Adipocyte (in vitro differentiated cells): ENCODE measurements at regions not wholly inside any gene's neighbourhood (a gene's known extent, or its start where the extent isn't known, plus 50 kb on each side); places are given as distances from the start of the nearest gene placed in this dataset.

Source experiments
- DNase-seq: peaks from one replicate; pipeline ENCODE4 v3.0.0-alpha.2; 2015; ENCODE audit warnings: low read depth
- H3K27me3 ChIP-seq: replicated peaks from 2 replicates; pipeline ENCODE4 v1.7.0; 2013; ENCODE audit warnings: mild to moderate bottlenecking, low read length, moderate library complexity; ENCODE audit not compliant: control insufficient read depth, insufficient read depth
- H3K36me3 ChIP-seq: 2 replicates; pipeline ENCODE4 v1.7.0; 2013; ENCODE audit warnings: low read length, mild to moderate bottlenecking, moderate library complexity; ENCODE audit not compliant: control insufficient read depth, insufficient read depth, severe bottlenecking
- H3K4me1 ChIP-seq: 2 replicates; pipeline ENCODE4 v1.7.0; 2013; ENCODE audit warnings: mild to moderate bottlenecking, low read length, moderate library complexity; ENCODE audit not compliant: control insufficient read depth, insufficient read depth
- H3K4me3 ChIP-seq: 2 replicates; pipeline ENCODE4 v1.7.0; 2013; ENCODE audit warnings: mild to moderate bottlenecking, low read length, moderate library complexity
- H3K9ac ChIP-seq: 2 replicates; pipeline ENCODE4 v1.7.0; 2013; ENCODE audit warnings: mild to moderate bottlenecking, low read length, moderate library complexity
- H3K9me3 ChIP-seq: 2 replicates; pipeline ENCODE4 v1.7.0; 2013; ENCODE audit warnings: mild to moderate bottlenecking, low read length, moderate library complexity; ENCODE audit not compliant: control insufficient read depth

- H3K36me3 ChIP-seq: no peaks in the 10 kb centered on the region
- H3K4me1 ChIP-seq: no peaks in the 10 kb centered on the region
- H3K4me3 ChIP-seq: no peak overlapping the region
- no peaks in the 10 kb centered on the region for H3K27me3 ChIP-seq
- no peak for DNase-seq
- H3K9ac ChIP-seq: no peak overlapping the region
- H3K9me3 ChIP-seq: no peaks in the 10 kb centered on the region
Measured at GRCh38 chr5:12419075-12419474, 514.8 kb upstream of the CTNND2 start.

GRCh38 chr5:12413585-12413984, 509.3 kb upstream of the CTNND2 start:
- no peaks in the 10 kb centered on the region for H3K36me3 ChIP-seq
- H3K4me1 ChIP-seq: no peaks in the 10 kb centered on the region
- DNase-seq: no peak
- H3K9me3 ChIP-seq: no peaks in the 10 kb centered on the region
- H3K27me3 ChIP-seq: no peaks in the 10 kb centered on the region
- no peak overlapping the region for H3K4me3 ChIP-seq
- H3K9ac ChIP-seq: no peak overlapping the region

- no peak for DNase-seq
- no peaks in the 10 kb centered on the region for H3K4me1 ChIP-seq
- no peak overlapping the region for H3K9ac ChIP-seq
- H3K4me3 ChIP-seq: no peak overlapping the region
- H3K9me3 ChIP-seq: no peaks in the 10 kb centered on the region
- no peaks in the 10 kb centered on the region for H3K36me3 ChIP-seq
- no peaks in the 10 kb centered on the region for H3K27me3 ChIP-seq
Measured at GRCh38 chr5:12413075-12413474, 508.8 kb upstream of the CTNND2 start.

GRCh38 chr5:12399868-12400267, 495.6 kb upstream of the CTNND2 start:
- H3K4me1 ChIP-seq: no peaks in the 10 kb centered on the region
- no peaks in the 10 kb centered on the region for H3K27me3 ChIP-seq
- DNase-seq: no peak
- H3K4me3 ChIP-seq: no peak overlapping the region
- peaks cover 10% of the 10 kb centered on the region for H3K9me3 ChIP-seq
- H3K36me3 ChIP-seq: no peaks in the 10 kb centered on the region
- no peak overlapping the region for H3K9ac ChIP-seq

GRCh38 chr5:12392246-12392645, 488.0 kb upstream of the CTNND2 start:
- Histone ChIP-seq H3K4me3 (no peak overlapping the region), H3K9ac (no peak overlapping the region), H3K36me3 (no peaks in the 10 kb centered on the region), H3K4me1 (no peaks in the 10 kb centered on the region), H3K27me3 (no peaks in the 10 kb centered on the region), H3K9me3 (no peaks in the 10 kb centered on the region)
- DNase-seq: no peak

- H3K36me3 ChIP-seq: no peaks in the 10 kb centered on the region
- no peaks in the 10 kb centered on the region for H3K4me1 ChIP-seq
- no peak overlapping the region for H3K9ac ChIP-seq
- DNase-seq: no peak
- H3K4me3 ChIP-seq: no peak overlapping the region
- no peaks in the 10 kb centered on the region for H3K27me3 ChIP-seq
- H3K9me3 ChIP-seq: peaks cover 4% of the 10 kb centered on the region
Measured at GRCh38 chr5:12385095-12385494, 480.8 kb upstream of the CTNND2 start.

- no peaks in the 10 kb centered on the region for H3K36me3 ChIP-seq
- no peak overlapping the region for H3K9ac ChIP-seq
- peaks cover 7% of the 10 kb centered on the region for H3K9me3 ChIP-seq
- no peak for DNase-seq
- H3K4me1 ChIP-seq: no peaks in the 10 kb centered on the region
- no peaks in the 10 kb centered on the region for H3K27me3 ChIP-seq
- H3K4me3 ChIP-seq: no peak overlapping the region
Measured at GRCh38 chr5:12384005-12384404, 479.8 kb upstream of the CTNND2 start.

GRCh38 chr5:12367973-12368372, 463.7 kb upstream of the CTNND2 start:
- no peaks in the 10 kb centered on the region for H3K27me3 ChIP-seq
- no peak overlapping the region for H3K9ac ChIP-seq
- no peaks in the 10 kb centered on the region for H3K4me1 ChIP-seq
- H3K4me3 ChIP-seq: no peak overlapping the region
- no peaks in the 10 kb centered on the region for H3K9me3 ChIP-seq
- H3K36me3 ChIP-seq: no peaks in the 10 kb centered on the region
- no peak for DNase-seq

GRCh38 chr5:12360218-12360617, 456.0 kb upstream of the CTNND2 start:
- Histone ChIP-seq H3K27me3 (no peaks in the 10 kb centered on the region), H3K9ac (no peak overlapping the region), H3K4me3 (no peak overlapping the region), H3K4me1 (no peaks in the 10 kb centered on the region), H3K36me3 (no peaks in the 10 kb centered on the region), H3K9me3 (no peaks in the 10 kb centered on the region)
- no peak for DNase-seq

GRCh38 chr5:12358371-12359090, 454.3 kb upstream of the CTNND2 start:
- no peaks in the 10 kb centered on the region for H3K9me3 ChIP-seq
- no peaks in the 10 kb centered on the region for H3K36me3 ChIP-seq
- H3K4me1 ChIP-seq: no peaks in the 10 kb centered on the region
- no peaks in the 10 kb centered on the region for H3K27me3 ChIP-seq
- no peak overlapping the region for H3K9ac ChIP-seq
- no peak for DNase-seq
- H3K4me3 ChIP-seq: no peak overlapping the region

GRCh38 chr5:12357626-12358025, 453.4 kb upstream of the CTNND2 start:
- no peak for DNase-seq
- no peaks in the 10 kb centered on the region for H3K9me3 ChIP-seq

GRCh38 chr5:12354686-12355085, 450.4 kb upstream of the CTNND2 start:
- no peaks in the 10 kb centered on the region for H3K36me3 ChIP-seq
- no peaks in the 10 kb centered on the region for H3K27me3 ChIP-seq
- DNase-seq: no peak

More at GRCh38 chr5:12357626-12358025, 453.4 kb upstream of the CTNND2 start:
- Histone ChIP-seq H3K9ac (no peak overlapping the region), H3K4me1 (no peaks in the 10 kb centered on the region), H3K36me3 (no peaks in the 10 kb centered on the region), H3K4me3 (no peak overlapping the region), H3K27me3 (no peaks in the 10 kb centered on the region)

More at GRCh38 chr5:12354686-12355085, 450.4 kb upstream of the CTNND2 start:
- H3K9ac ChIP-seq: no peak overlapping the region
- H3K4me1 ChIP-seq: no peaks in the 10 kb centered on the region
- H3K9me3 ChIP-seq: no peaks in the 10 kb centered on the region
- H3K4me3 ChIP-seq: no peak overlapping the region
